ENCODE measurements at regions not wholly inside any gene's neighbourhood (a gene's known extent, or its start where the extent isn't known, plus 50 kb on each side); places are given as distances from the start of the nearest gene placed in this dataset.

- no peak overlapping the region for H3K9ac ChIP-seq (ENCODE audit: low read depth, low read length)
- no peaks in the 10 kb centered on the region for H3K27me3 ChIP-seq (ENCODE audit: insufficient read depth, low read length)
- no peaks in the 10 kb centered on the region for H3K9me3 ChIP-seq (ENCODE audit: insufficient read depth, low read depth, low read length)
- no peaks in the 10 kb centered on the region for H3K4me1 ChIP-seq (ENCODE audit: insufficient read depth, low read length)
- no peak overlapping the region for H3K27ac ChIP-seq (ENCODE audit: low read length)
- H3K4me3 ChIP-seq (ENCODE audit: low read length) = no peak overlapping the region
- no peaks in the 10 kb centered on the region for H3K36me3 ChIP-seq (ENCODE audit: insufficient read depth, low read depth, low read length)
Observed at GRCh38 chr2:33967103-33967502, 368.0 kb upstream of the FAM98A start.

DNA sequence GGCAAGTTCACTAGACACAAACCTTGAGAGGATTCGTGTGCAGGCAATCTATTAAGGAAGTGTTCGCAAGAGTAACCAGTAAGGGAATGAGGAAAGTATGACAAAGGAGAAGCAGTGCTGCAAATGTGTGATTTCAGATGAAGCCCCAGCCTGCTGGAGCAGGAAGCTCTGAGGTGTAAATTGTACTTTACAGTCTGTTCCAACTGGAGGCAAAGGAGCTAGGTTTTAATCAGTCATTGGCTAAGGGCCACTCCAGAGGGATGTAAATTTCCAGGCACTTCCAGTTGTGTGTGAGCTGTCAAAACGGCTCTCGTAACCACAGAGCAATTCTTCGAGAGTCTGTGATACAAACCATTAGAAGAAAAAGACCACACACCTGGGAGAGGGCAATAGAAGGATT, 359.5 kb upstream of the FAM98A start:
- Histone ChIP-seq H3K4me3 (ENCODE audit: low read length) (no peak overlapping the region), H3K9me3 (ENCODE audit: insufficient read depth, low read depth, low read length) (no peaks in the 10 kb centered on the region), H3K4me1 (ENCODE audit: insufficient read depth, low read length) (no peaks in the 10 kb centered on the region), H3K36me3 (ENCODE audit: insufficient read depth, low read depth, low read length) (no peaks in the 10 kb centered on the region), H3K9ac (ENCODE audit: low read depth, low read length) (no peak overlapping the region), H3K27ac (ENCODE audit: low read length) (no peak overlapping the region), H3K27me3 (ENCODE audit: insufficient read depth, low read length) (no peaks in the 10 kb centered on the region)

DNA sequence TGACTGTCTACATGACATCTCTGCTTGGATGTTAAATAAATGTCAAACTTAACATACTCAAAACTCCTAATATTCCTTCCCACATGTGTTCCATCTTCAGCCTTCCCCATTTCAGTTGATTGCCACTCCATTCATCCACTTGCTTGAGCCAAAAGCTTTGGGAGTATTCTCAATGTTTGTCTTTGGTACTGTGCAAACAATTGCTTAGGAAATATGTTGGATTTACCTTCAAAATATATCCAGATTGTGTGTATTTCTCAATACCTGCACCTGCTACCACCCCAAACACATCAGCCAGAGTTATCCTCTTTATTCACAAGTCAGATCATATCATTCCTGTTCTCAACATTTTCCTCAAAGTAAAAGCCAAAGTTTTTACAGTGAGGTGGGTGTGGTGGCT, 350.3 kb upstream of the FAM98A start:
- Histone ChIP-seq H3K9ac (ENCODE audit: low read depth, low read length) (no peak overlapping the region), H3K4me3 (ENCODE audit: low read length) (no peak overlapping the region), H3K4me1 (ENCODE audit: insufficient read depth, low read length) (no peaks in the 10 kb centered on the region), H3K9me3 (ENCODE audit: insufficient read depth, low read depth, low read length) (no peaks in the 10 kb centered on the region), H3K27ac (ENCODE audit: low read length) (no peak overlapping the region), H3K36me3 (ENCODE audit: insufficient read depth, low read depth, low read length) (no peaks in the 10 kb centered on the region), H3K27me3 (ENCODE audit: insufficient read depth, low read length) (no peaks in the 10 kb centered on the region)

DNA sequence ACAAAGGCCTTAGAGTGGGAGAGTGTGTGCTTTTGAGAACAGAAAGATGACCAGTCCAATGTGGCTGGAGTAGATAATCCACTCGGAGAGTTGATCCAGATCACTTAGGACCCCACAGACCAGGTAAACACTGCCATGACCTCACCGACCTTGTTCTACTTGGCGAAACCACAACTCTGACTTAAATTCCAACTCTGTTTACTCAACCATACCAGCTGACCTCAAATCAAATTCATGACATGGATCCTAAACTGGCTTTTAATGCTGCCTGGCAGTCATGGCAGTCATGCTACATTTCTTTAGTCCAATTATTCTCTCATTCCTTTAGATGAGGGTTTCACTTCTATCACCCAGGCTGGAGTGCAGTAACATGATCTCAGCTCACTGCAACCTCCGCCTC, 347.1 kb upstream of the FAM98A start:
- Histone ChIP-seq H3K9me3 (ENCODE audit: insufficient read depth, low read depth, low read length) (no peaks in the 10 kb centered on the region), H3K27me3 (ENCODE audit: insufficient read depth, low read length) (no peaks in the 10 kb centered on the region), H3K9ac (ENCODE audit: low read depth, low read length) (no peak overlapping the region), H3K4me3 (ENCODE audit: low read length) (no peak overlapping the region), H3K27ac (ENCODE audit: low read length) (no peak overlapping the region), H3K4me1 (ENCODE audit: insufficient read depth, low read length) (no peaks in the 10 kb centered on the region), H3K36me3 (ENCODE audit: insufficient read depth, low read depth, low read length) (no peaks in the 10 kb centered on the region)

DNA sequence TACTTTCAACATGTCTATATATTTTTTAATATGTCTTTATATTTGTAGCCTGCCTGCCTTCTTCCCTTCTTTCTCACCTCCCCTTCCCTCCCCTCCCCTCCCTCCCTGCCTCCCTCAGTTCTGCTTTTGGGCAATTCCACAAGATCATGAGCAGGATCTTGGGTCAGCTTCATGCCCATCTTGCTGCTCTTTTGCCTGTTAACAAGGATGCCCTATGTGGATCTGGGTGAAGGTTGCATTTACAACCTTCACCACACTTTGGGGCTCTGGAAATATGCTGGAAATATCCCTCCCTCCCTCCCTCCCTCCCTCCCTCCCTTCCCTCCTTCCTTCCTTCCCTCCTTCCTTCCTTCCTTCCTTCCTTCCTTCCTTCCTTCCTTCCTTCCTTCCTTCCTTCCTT, 334.1 kb upstream of the FAM98A start:
- Histone ChIP-seq H3K4me1 (ENCODE audit: insufficient read depth, low read length) (no peaks in the 10 kb centered on the region), H3K36me3 (ENCODE audit: insufficient read depth, low read depth, low read length) (no peaks in the 10 kb centered on the region), H3K9ac (ENCODE audit: low read depth, low read length) (no peak overlapping the region), H3K27ac (ENCODE audit: low read length) (no peak overlapping the region), H3K27me3 (ENCODE audit: insufficient read depth, low read length) (no peaks in the 10 kb centered on the region), H3K9me3 (ENCODE audit: insufficient read depth, low read depth, low read length) (no peaks in the 10 kb centered on the region), H3K4me3 (ENCODE audit: low read length) (no peak overlapping the region)

DNA sequence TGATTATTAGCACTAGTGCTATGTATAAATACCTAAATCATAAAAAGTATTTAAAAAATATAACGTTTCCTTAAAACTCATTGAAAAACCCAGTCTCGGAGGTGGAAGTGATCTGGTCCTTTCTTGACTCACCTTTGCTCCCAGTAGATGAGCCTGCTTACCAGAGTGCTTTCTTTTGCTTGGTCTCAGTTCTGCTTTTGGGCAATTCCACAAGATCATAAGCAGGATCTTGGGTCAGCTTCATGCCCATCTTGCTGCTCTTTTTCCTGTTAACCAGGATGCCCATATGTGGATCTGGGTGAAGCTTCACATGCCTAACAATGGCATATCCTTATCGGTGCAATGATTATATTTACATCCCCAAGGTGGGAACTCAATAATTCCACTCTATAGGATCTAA, 332.1 kb upstream of the FAM98A start:
- Histone ChIP-seq H3K4me3 (ENCODE audit: low read length) (no peak overlapping the region), H3K9me3 (ENCODE audit: insufficient read depth, low read depth, low read length) (no peaks in the 10 kb centered on the region), H3K27me3 (ENCODE audit: insufficient read depth, low read length) (no peaks in the 10 kb centered on the region), H3K27ac (ENCODE audit: low read length) (no peak overlapping the region), H3K4me1 (ENCODE audit: insufficient read depth, low read length) (no peaks in the 10 kb centered on the region), H3K9ac (ENCODE audit: low read depth, low read length) (no peak overlapping the region), H3K36me3 (ENCODE audit: insufficient read depth, low read depth, low read length) (no peaks in the 10 kb centered on the region)

- no peak overlapping the region for H3K9ac ChIP-seq (ENCODE audit: low read depth, low read length)
- no peak overlapping the region for H3K27ac ChIP-seq (ENCODE audit: low read length)
- H3K4me1 ChIP-seq (ENCODE audit: insufficient read depth, low read length) = no peaks in the 10 kb centered on the region
Observed at GRCh38 chr2:33929467-33929866, 330.4 kb upstream of the FAM98A start.

DNA sequence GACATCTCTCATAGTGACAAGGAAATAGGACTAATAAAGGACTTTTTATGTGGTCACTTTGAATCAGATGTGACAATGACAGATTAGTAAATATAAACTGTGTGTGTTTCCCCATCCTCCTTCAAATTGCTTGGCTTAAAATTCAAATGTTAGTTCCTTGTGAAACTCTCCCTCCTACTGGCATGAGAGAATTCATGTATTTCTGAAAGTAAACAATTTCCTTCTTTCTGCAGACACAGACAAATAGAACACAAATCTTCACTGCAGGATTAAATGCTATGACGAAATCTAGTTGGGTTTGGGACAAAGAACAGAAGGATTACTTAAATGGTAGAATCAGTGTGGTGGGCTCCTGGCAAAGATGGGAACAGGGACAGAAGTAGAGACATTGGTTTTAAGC, 328.7 kb upstream of the FAM98A start:
- no peaks in the 10 kb centered on the region for H3K9me3 ChIP-seq (ENCODE audit: insufficient read depth, low read depth, low read length)
- no peak overlapping the region for H3K4me3 ChIP-seq (ENCODE audit: low read length)
- no peak overlapping the region for H3K9ac ChIP-seq (ENCODE audit: low read depth, low read length)
- H3K36me3 ChIP-seq (ENCODE audit: insufficient read depth, low read depth, low read length) = no peaks in the 10 kb centered on the region
- no peaks in the 10 kb centered on the region for H3K4me1 ChIP-seq (ENCODE audit: insufficient read depth, low read length)
- H3K27me3 ChIP-seq (ENCODE audit: insufficient read depth, low read length) = no peaks in the 10 kb centered on the region
- H3K27ac ChIP-seq (ENCODE audit: low read length) = no peak overlapping the region

More at GRCh38 chr2:33929467-33929866, 330.4 kb upstream of the FAM98A start:
- H3K36me3 ChIP-seq (ENCODE audit: insufficient read depth, low read depth, low read length) = no peaks in the 10 kb centered on the region
- no peak overlapping the region for H3K4me3 ChIP-seq (ENCODE audit: low read length)
- no peaks in the 10 kb centered on the region for H3K27me3 ChIP-seq (ENCODE audit: insufficient read depth, low read length)
- H3K9me3 ChIP-seq (ENCODE audit: insufficient read depth, low read depth, low read length) = no peaks in the 10 kb centered on the region

DNA sequence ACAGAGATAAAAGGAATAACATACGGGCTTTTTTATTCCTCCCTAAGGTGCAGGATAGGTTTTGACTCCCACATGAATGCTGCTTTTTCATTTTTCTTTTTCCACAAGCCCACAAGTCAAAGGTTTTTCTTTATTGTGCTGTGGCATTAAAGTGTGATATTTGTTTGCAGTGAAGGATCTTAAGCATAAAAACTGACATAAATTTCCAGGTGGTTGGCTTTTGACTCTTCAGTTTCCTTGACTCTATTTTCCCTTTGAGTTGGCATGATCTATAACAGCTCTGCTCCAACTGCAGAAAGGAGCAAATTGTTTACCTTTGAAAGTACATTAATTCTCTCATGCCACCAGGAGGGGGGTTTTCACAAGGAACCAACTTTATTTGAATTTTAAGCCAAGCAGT, 326.2 kb upstream of the FAM98A start:
- no peaks in the 10 kb centered on the region; the same call in 1 of the 2 replicates for H3K9me3 ChIP-seq (ENCODE audit: insufficient read depth, low read depth, low read length)
- no peaks in the 10 kb centered on the region for H3K36me3 ChIP-seq (ENCODE audit: insufficient read depth, low read depth, low read length)
- H3K4me3 ChIP-seq (ENCODE audit: low read length) = no peak overlapping the region
- no peaks in the 10 kb centered on the region for H3K27me3 ChIP-seq (ENCODE audit: insufficient read depth, low read length)
- H3K4me1 ChIP-seq (ENCODE audit: insufficient read depth, low read length) = no peaks in the 10 kb centered on the region
- no peak overlapping the region for H3K9ac ChIP-seq (ENCODE audit: low read depth, low read length)
- no peak overlapping the region for H3K27ac ChIP-seq (ENCODE audit: low read length)

- Histone ChIP-seq H3K9ac (ENCODE audit: low read depth, low read length) (no peak overlapping the region), H3K36me3 (ENCODE audit: insufficient read depth, low read depth, low read length) (no peaks in the 10 kb centered on the region)
Observed at GRCh38 chr2:33924586-33925169, 325.6 kb upstream of the FAM98A start.

GRCh38 chr2:33917252-33917651, 318.2 kb upstream of the FAM98A start:
- 0 out of 2 replicates have a peak, but pooled peaks cover 3% of the 10 kb centered on the region for H3K36me3 ChIP-seq (ENCODE audit: insufficient read depth, low read depth, low read length)
- no peaks in the 10 kb centered on the region for H3K27me3 ChIP-seq (ENCODE audit: insufficient read depth, low read length)
- H3K4me1 ChIP-seq (ENCODE audit: insufficient read depth, low read length) = no peaks in the 10 kb centered on the region
- no peak overlapping the region for H3K9ac ChIP-seq (ENCODE audit: low read depth, low read length)
- peaks cover 28% of the 10 kb centered on the region for H3K9me3 ChIP-seq (ENCODE audit: insufficient read depth, low read depth, low read length)
- H3K27ac ChIP-seq (ENCODE audit: low read length) = no peak overlapping the region
- H3K4me3 ChIP-seq (ENCODE audit: low read length) = no peak overlapping the region

More at GRCh38 chr2:33924586-33925169, 325.6 kb upstream of the FAM98A start:
- no peak overlapping the region for H3K27ac ChIP-seq (ENCODE audit: low read length)
- no peak overlapping the region for H3K4me3 ChIP-seq (ENCODE audit: low read length)
- H3K9me3 ChIP-seq (ENCODE audit: insufficient read depth, low read depth, low read length) = peaks cover 2% of the 10 kb centered on the region; the same call in 1 of the 2 replicates
- H3K27me3 ChIP-seq (ENCODE audit: insufficient read depth, low read length) = no peaks in the 10 kb centered on the region
- no peaks in the 10 kb centered on the region for H3K4me1 ChIP-seq (ENCODE audit: insufficient read depth, low read length)

DNA sequence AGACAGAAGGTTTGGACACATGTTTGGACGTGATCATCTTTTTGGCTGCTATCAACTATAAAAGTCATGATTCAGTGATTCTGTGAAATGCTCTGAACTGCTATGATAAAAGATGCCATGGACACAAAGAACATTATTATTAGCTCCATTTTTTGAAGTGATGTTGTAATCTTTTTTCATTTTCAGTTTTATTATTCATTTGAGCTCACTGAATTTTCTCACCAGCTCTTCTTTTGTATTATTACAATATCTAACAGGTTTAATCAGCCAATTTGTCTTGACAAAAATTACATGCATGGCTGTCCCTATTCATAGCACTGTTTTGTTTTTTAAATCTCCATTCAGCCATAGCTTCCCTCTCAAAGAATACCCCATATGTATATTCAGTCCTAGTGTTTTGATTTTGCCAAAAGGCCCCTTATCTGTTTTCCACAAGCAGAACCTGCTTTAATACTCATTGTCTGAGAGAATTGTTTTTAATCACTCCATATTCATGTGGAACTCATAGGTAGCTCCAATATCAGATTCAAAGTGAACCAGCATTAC, 314.0 kb upstream of the FAM98A start:
- Histone ChIP-seq H3K9me3 (ENCODE audit: insufficient read depth, low read depth, low read length) (peaks cover 20% of the 10 kb centered on the region), H3K36me3 (ENCODE audit: insufficient read depth, low read depth, low read length) (0 out of 2 replicates have a peak, but pooled peaks cover 3% of the 10 kb centered on the region), H3K9ac (ENCODE audit: low read depth, low read length) (no peak overlapping the region), H3K27ac (ENCODE audit: low read length) (no peak overlapping the region), H3K27me3 (ENCODE audit: insufficient read depth, low read length) (no peaks in the 10 kb centered on the region), H3K4me3 (ENCODE audit: low read length) (no peak overlapping the region), H3K4me1 (ENCODE audit: insufficient read depth, low read length) (no peaks in the 10 kb centered on the region)

All from iPS-20b (cell line).